Prostate gland (tissue), 2 donors: ENCODE measurements at regions not wholly inside any gene's neighbourhood (a gene's known extent, or its start where the extent isn't known, plus 50 kb on each side); places are given as distances from the start of the nearest gene placed in this dataset.
"Not testable (repeated sequence)": the region's sequence is repeated elsewhere in the genome, so short reads cannot be mapped to it uniquely, and the experiment has no call there.

Experiments used
- DNase-seq: peaks from one replicate; pipeline ENCODE4 v3.0.0-alpha.2; 2019; ENCODE audit warnings: low spot score
- H3K27ac ChIP-seq, 2 donors: fragments of 200-600 bp; sonication (generic); 2 replicates each; pipeline ENCODE4 v1.5.1; 2017 to 2019
- H3K27me3 ChIP-seq: fragments of 200-600 bp; sonication (generic); replicated peaks from 2 replicates; pipeline ENCODE4 v1.5.1; 2019; ENCODE audit not compliant: insufficient read depth
- H3K36me3 ChIP-seq, 2 donors: fragments of 200-600 bp; sonication (generic); 1 replicate in 1 of 2; 2 replicates in 1 of 2; pipeline versions ENCODE4 v1.5.1 to v1.8.1; 2017 to 2019
- H3K4me1 ChIP-seq: fragments of 200-600 bp; sonication (generic); replicated peaks from 2 replicates; pipeline ENCODE4 v1.5.1; 2019
- H3K4me3 ChIP-seq, 2 donors: fragments of 200-600 bp; sonication (generic); 2 replicates each; pipeline ENCODE4 v1.5.1; 2017 to 2019
- H3K9me3 ChIP-seq: fragments of 200-600 bp; sonication (generic); 2 replicates; pipeline ENCODE4 v1.5.1; 2017
- CTCF ChIP-seq, 4 experiments: fragments of 200-600 bp in 2 of 4; fragments of 450-650 bp in 2 of 4; sonication (generic) in 2 of 4; IDR thresholded peaks; 1 replicate in 3 of 4; 2 replicates in 1 of 4; pipeline ENCODE4 v1.5.1; 2016 to 2019; ENCODE audit warnings: antibody characterized with exemption in 4 of 4, mild to moderate bottlenecking in 2 of 4, moderate library complexity in 2 of 4
- POLR2A ChIP-seq: fragments of 450-650 bp; IDR thresholded peaks from one replicate; pipeline ENCODE4 v1.6.1; 2016; ENCODE audit warnings: antibody characterized with exemption, mild to moderate bottlenecking
- POLR2AphosphoS5 ChIP-seq: sonication (generic); formaldehyde crosslinking; IDR thresholded peaks from one replicate; pipeline ENCODE4 v1.6.1; 2017; ENCODE audit warnings: antibody characterized with exemption
- WGBS: methylation state at CpG from one replicate; pipeline ENCODE4 v1.1.5; 2018; 5-methylcytosine and 5-hydroxymethylcytosine counted together
- intact Hi-C: fragments of 100-400 bp; cut with DNase I; formaldehyde crosslinking; loops from one replicate; pipeline ENCODE4 v1.14.2; 2022

DNA sequence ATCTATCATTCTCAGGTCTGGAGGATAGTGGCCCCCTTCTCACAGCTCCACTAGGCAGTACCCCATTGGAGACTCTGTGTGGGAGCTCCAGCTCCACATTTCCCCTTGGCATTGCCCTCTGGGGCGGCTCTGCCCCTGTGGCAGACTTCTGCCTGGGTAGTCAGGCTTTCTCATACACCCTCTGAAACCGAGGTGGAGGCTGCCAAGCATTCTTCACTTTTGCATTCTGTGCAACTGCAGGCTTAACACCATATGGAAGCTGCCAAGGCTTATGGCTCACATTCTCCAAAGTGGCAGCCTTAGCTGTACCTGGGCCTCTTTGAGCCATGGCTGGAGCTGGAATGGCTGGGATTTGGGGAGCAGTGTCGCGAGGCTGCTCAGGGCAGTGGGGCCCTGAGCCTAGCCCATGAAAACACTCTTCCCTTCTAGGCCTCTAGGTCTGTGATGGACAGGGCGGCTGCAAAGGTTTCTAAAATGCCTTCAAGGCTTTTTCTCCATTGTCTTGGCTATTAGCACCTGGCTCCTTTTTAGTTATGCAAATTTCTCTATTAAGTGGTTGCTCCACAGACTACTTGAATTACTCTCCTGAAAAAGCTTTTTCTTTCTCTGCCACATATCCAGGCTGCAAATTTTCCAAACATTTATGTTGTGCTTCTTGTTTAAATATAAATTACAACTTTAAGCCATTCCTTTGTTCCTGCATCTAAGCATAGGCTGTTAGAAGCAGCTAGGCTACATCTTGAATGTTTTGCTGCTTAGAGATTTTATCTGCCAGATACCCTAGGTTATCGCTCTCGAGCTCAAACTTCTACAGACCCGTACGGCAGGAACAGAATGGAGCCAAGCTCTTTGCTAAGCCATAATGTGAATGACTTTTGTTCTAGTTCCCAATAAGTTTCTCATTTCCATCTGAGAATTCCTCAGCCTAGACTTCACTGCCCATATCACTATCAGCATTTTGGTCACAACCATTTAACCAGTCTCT lies 206.5 kb downstream of the CPS1 start:
- DNase-seq = no peak
- H3K36me3 ChIP-seq = no peaks in the 10 kb centered on the region
- WGBS = 80% methylated on average over 9 of the region's 9 CpGs

GRCh38 chr2:210768329-210768910 lies 212.0 kb downstream of the CPS1 start:
- no peaks in the 10 kb centered on the region for H3K4me1 ChIP-seq
- 59% methylated on average over 5 of the region's 5 CpGs for WGBS
- no peaks in the 10 kb centered on the region for H3K27me3 ChIP-seq
- DNase-seq = no peak
- intact Hi-C loops = no loop called here
- TF ChIP-seq CTCF (IDR thresholded peaks at IDR 0.05) (no peak), POLR2AphosphoS5 (no peak), POLR2A (no peak)
- H3K36me3 ChIP-seq = no peaks in the 10 kb centered on the region
- no peak overlapping the region for H3K27ac ChIP-seq
- H3K4me3 ChIP-seq = no peak overlapping the region
- H3K9me3 ChIP-seq = no peaks in the 10 kb centered on the region

More for the DNA sequence above, 206.5 kb downstream of the CPS1 start:
- Histone ChIP-seq H3K27me3 (no peaks in the 10 kb centered on the region), H3K4me1 (no peaks in the 10 kb centered on the region), H3K27ac (no peak overlapping the region), H3K9me3 (no peaks in the 10 kb centered on the region), H3K4me3 (no peak overlapping the region)
- intact Hi-C loops = no loop called here
- TF ChIP-seq POLR2A = no peak

DNA sequence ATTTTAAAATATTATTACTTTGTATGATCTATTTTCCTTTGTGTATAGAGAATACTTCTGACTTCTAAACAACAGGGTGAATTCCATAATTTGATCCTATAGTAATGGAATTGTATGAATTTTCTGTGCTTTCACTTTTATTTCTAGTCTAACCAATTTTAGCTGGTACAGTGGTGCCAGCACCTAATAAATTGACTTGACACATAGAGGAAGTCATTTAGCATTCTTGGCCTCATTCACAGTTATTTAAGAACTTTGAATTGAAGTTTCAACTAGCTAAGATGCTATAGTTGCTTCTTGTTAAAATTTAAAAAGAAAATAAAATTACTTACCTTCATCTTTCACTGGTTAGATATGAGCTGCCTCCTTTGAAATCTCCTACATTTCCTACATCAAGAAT lies 220.4 kb downstream of the CPS1 start:
- H3K9me3 ChIP-seq = no peaks in the 10 kb centered on the region
- no peak overlapping the region for H3K4me3 ChIP-seq
- no peaks in the 10 kb centered on the region for H3K4me1 ChIP-seq
- intact Hi-C loops = no loop called here
- H3K27ac ChIP-seq = no peak overlapping the region
- no peak for DNase-seq
- H3K36me3 ChIP-seq = no peaks in the 10 kb centered on the region
- TF ChIP-seq POLR2AphosphoS5 (no peak), CTCF (IDR thresholded peaks at IDR 0.05) (no peak), POLR2A (no peak)
- no peaks in the 10 kb centered on the region for H3K27me3 ChIP-seq

DNA sequence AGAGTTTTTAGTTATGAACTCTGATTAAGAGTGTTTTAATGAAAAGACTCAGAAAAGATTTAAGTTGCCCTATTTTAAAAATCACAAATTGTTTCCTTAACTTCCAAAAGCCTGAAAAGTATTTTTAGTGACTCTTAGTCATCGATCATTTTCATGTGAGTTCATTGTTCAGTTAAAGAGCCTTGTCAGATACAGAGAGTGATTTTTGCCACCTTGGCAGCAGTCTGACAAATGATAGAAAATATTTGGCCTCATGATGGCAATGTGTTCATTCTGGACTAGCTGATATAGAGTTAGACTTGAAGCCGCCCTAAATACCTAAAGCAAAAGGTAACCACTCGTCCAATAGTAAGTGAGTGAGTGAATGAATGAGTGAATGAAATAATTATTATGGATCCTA lies 225.8 kb downstream of the CPS1 start:
- no peak for TF ChIP-seq POLR2A
- TF ChIP-seq CTCF (IDR thresholded peaks at IDR 0.05) = no peak
- no peak for TF ChIP-seq POLR2AphosphoS5
- WGBS = 89% methylated on average over 3 of the region's 3 CpGs

DNA sequence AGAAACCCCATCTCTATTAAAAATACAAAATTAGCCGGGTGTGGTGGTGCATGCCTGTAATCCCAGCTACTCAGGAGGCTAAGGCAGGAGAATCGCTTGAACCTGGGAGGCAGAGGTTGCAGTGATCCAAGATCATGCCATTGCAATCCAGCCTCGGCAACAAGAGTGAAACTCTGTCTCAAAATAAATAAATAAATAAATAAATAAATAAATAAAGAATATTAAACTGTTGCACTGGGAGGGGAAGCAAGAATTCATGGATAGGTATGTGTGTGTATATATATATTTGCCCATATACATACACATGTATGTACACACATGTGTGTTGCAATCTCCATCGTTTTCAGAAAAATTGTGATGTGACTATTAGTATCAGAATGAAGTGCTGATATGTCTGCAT lies 231.4 kb downstream of the CPS1 start:
- intact Hi-C loops, H3K36me3 ChIP-seq, H3K4me1 ChIP-seq, H3K27ac ChIP-seq, H3K4me3 ChIP-seq, H3K9me3 ChIP-seq, DNase-seq, H3K27me3 ChIP-seq: not testable (repeated sequence)
- WGBS = 91% methylated on average over 4 of the region's 4 CpGs

More for the DNA sequence above, 225.8 kb downstream of the CPS1 start:
- intact Hi-C loops = no loop called here
- Histone ChIP-seq H3K27ac (no peak overlapping the region), H3K27me3 (no peaks in the 10 kb centered on the region), H3K36me3 (no peaks in the 10 kb centered on the region), H3K4me3 (no peak overlapping the region), H3K9me3 (no peaks in the 10 kb centered on the region), H3K4me1 (no peaks in the 10 kb centered on the region)
- no peak for DNase-seq

DNA sequence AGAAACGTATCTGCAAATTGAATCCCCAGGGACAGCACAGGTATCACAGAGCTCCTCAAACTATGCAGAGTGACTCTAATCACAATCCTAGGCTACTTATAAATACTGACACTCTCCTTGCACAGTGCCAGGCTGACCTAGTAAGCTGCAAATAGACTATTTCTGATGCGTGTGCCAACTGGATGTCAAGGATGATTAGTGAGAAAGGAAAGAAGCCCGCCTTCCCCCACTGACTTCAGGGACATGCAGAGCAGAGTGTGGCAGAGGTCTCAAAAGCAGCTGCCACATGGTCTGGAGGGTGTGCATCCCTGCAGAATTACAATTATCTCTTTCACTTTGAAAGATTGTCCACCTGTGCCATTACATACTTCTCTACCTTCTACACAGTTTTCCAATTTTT lies 235.6 kb downstream of the CPS1 start:
- intact Hi-C loops = no loop called here
- DNase-seq = no peak
- Histone ChIP-seq H3K4me3 (no peak overlapping the region), H3K36me3 (no peaks in the 10 kb centered on the region), H3K4me1 (no peaks in the 10 kb centered on the region), H3K27me3 (no peaks in the 10 kb centered on the region), H3K27ac (no peak overlapping the region), H3K9me3 (no peaks in the 10 kb centered on the region)
- WGBS = 59% methylated on average over 3 of the region's 3 CpGs
- TF ChIP-seq CTCF (IDR thresholded peaks at IDR 0.05) (no peak), POLR2A (no peak), POLR2AphosphoS5 (no peak)
